BJ (cell line): ENCODE measurements at regions not wholly inside any gene's neighbourhood (a gene's known extent, or its start where the extent isn't known, plus 50 kb on each side); places are given as distances from the start of the nearest gene placed in this dataset.

Source experiments
- CTCF ChIA-PET: fragments of 350-600 bp; formaldehyde crosslinking; extraction: SDS; loops from one replicate; lab custom pipeline; 2021; ENCODE audit warnings: antibody characterized with exemption, inconsistent platforms; lab: Yijun Ruan, JAX
- POLR2A ChIA-PET: fragments of 300-600 bp; sonication (Branson Sonifier 250); formaldehyde crosslinking; extraction: SDS; loops from one replicate; lab custom pipeline; 2021; ENCODE audit warnings: antibody characterized with exemption; lab: Charles Lee
- DNase-seq: peaks from one replicate; pipeline ENCODE4 v3.0.0-alpha.2; 2011; ENCODE audit warnings: low read depth
- H3K27me3 ChIP-seq: 2 replicates; pipeline ENCODE4 v1.6.0; 2011; ENCODE audit warnings: low read length; ENCODE audit not compliant: control insufficient read depth, insufficient read depth
- H3K36me3 ChIP-seq: 2 replicates; pipeline ENCODE4 v1.5.1; 2011; ENCODE audit warnings: low read length; ENCODE audit not compliant: control insufficient read depth, insufficient read depth
- H3K4me3 ChIP-seq: 2 replicates; pipeline ENCODE4 v1.5.1; 2011; ENCODE audit warnings: low read depth, mild to moderate bottlenecking, control low read depth, low read length
- CTCF ChIP-seq: IDR thresholded peaks from 2 replicates; pipeline ENCODE4 v1.5.1; 2011; ENCODE audit warnings: low read depth, mild to moderate bottlenecking, control low read depth, inconsistent platforms, low read length, moderate library complexity; ENCODE audit not compliant: insufficient read depth

- ChIA-PET CTCF (interaction anchor here (0.8 to 2.6 kb wide), 4 partner anchors 9 to 116 kb away, joined by 3 to 9 read pairs (median 4); no protein-coding TSS in a partner anchor), POLR2A (no interaction called here)
- H3K27me3 ChIP-seq: no peaks in the 10 kb centered on the region; the same call in 1 of the 2 replicates
- no peak for TF ChIP-seq CTCF
- H3K4me3 ChIP-seq: no peak overlapping the region
- no peaks in the 10 kb centered on the region for H3K36me3 ChIP-seq
- DNase-seq: no peak
These were observed 325.1 kb downstream of the DAD1 start for GRCh38 chr14:22263961-22264360.

GRCh38 chr14:22262881-22263280 is 326.1 kb downstream of the DAD1 start:
- H3K27me3 ChIP-seq: no peaks in the 10 kb centered on the region; the same call in 1 of the 2 replicates
- no peaks in the 10 kb centered on the region for H3K36me3 ChIP-seq
- no peak for TF ChIP-seq CTCF
- H3K4me3 ChIP-seq: no peak overlapping the region
- POLR2A ChIA-PET: no interaction called here
- CTCF ChIA-PET: interaction anchor here (0.7 kb wide), 1 partner anchor 19 kb away, joined by 3 read pairs; no protein-coding TSS in a partner anchor
- no peak for DNase-seq

GRCh38 chr14:22255017-22255950 is 333.7 kb downstream of the DAD1 start:
- no peak for TF ChIP-seq CTCF
- DNase-seq: no peak
- POLR2A ChIA-PET: no interaction called here
- CTCF ChIA-PET: interaction anchor here (0.9 kb wide), 1 partner anchor 103 kb away, joined by 3 read pairs; no protein-coding TSS in a partner anchor
- H3K27me3 ChIP-seq: no peaks in the 10 kb centered on the region
- no peak overlapping the region for H3K4me3 ChIP-seq
- no peaks in the 10 kb centered on the region for H3K36me3 ChIP-seq

- DNase-seq: no peak
- H3K27me3 ChIP-seq: no peaks in the 10 kb centered on the region
- H3K4me3 ChIP-seq: no peak overlapping the region
- ChIA-PET POLR2A (no interaction called here), CTCF (no interaction called here)
- no peak for TF ChIP-seq CTCF
- no peaks in the 10 kb centered on the region for H3K36me3 ChIP-seq
These were observed 336.3 kb downstream of the DAD1 start for GRCh38 chr14:22252686-22253085.

GRCh38 chr14:22251090-22251489 is 337.9 kb downstream of the DAD1 start:
- CTCF ChIA-PET: no interaction called here
- no peaks in the 10 kb centered on the region for H3K36me3 ChIP-seq
- no peak for DNase-seq
- POLR2A ChIA-PET: no interaction called here
- no peak overlapping the region for H3K4me3 ChIP-seq
- TF ChIP-seq CTCF: no peak
- no peaks in the 10 kb centered on the region for H3K27me3 ChIP-seq
